ENCODE measurements at regions not wholly inside any gene's neighbourhood (a gene's known extent, or its start where the extent isn't known, plus 50 kb on each side); places are given as distances from the start of the nearest gene placed in this dataset.

DNA sequence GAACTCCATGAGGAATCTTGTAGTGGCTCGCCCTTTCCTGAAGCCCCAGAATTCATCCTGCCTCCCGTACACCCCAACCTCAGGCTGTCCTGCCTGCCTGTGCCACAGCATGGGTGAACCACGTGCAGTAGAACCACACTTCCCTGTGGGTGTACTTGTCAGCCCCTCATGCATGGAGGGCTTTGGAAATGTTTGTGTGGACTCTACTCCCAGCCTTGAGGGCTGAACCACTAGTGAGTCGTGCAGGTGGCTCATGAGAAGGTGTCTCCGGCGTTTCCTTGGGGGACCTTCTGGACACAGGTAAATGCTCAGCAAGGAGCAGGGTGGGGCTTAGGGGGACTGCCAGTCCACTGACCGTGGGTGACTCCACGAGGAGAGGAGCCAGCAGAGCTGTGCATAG is 58.7 kb upstream of the ADORA2B start:
- Histone ChIP-seq H3K36me3 (ENCODE audit: control insufficient read depth, insufficient read depth, low read length) (no peaks in the 10 kb centered on the region), H3K4me3 (ENCODE audit: low read depth, low read length) (no peak overlapping the region), H3K27me3 (ENCODE audit: control insufficient read depth, insufficient read depth, low read length) (no peaks in the 10 kb centered on the region)
- DNase-seq (ENCODE audit: low read depth) (no peak), FAIRE-seq (no peak)
- TF ChIP-seq, protein P1, sequence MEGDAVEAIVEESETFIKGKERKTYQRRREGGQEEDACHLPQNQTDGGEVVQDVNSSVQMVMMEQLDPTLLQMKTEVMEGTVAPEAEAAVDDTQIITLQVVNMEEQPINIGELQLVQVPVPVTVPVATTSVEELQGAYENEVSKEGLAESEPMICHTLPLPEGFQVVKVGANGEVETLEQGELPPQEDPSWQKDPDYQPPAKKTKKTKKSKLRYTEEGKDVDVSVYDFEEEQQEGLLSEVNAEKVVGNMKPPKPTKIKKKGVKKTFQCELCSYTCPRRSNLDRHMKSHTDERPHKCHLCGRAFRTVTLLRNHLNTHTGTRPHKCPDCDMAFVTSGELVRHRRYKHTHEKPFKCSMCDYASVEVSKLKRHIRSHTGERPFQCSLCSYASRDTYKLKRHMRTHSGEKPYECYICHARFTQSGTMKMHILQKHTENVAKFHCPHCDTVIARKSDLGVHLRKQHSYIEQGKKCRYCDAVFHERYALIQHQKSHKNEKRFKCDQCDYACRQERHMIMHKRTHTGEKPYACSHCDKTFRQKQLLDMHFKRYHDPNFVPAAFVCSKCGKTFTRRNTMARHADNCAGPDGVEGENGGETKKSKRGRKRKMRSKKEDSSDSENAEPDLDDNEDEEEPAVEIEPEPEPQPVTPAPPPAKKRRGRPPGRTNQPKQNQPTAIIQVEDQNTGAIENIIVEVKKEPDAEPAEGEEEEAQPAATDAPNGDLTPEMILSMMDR (IDR thresholded peaks at IDR 0.05; ENCODE audit: insufficient read depth, low read length, severe bottlenecking) = no peak

DNA sequence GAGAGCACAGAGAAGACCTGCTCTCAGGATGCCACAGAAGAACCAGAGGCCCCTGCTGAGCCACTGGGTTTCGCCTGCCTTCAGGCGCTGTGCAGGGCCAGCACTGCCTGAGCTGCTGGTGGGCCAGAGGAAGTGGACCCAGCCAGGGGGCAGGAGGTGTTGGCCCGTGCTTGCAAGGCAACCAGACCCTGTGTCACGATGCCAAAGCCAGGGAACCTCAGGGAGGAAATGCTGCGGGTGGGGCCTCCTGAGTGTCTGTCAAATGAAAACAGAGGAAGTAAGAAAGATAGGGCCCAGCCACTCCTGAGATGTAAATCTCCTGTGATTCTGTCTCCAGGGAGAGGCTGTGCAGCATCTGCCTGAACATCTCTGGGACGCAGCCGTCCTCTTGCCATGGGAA is 58.1 kb upstream of the ADORA2B start:
- Histone ChIP-seq H3K4me3 (ENCODE audit: low read depth, low read length) (no peak overlapping the region), H3K36me3 (ENCODE audit: control insufficient read depth, insufficient read depth, low read length) (no peaks in the 10 kb centered on the region), H3K27me3 (ENCODE audit: control insufficient read depth, insufficient read depth, low read length) (no peaks in the 10 kb centered on the region)
- FAIRE-seq = no peak
- DNase-seq (ENCODE audit: low read depth) = no peak
- TF ChIP-seq, protein P1 (IDR thresholded peaks at IDR 0.05; ENCODE audit: insufficient read depth, low read length, severe bottlenecking) = no peak

- Histone ChIP-seq H3K27me3 (ENCODE audit: control insufficient read depth, insufficient read depth, low read length) (no peaks in the 10 kb centered on the region), H3K36me3 (ENCODE audit: control insufficient read depth, insufficient read depth, low read length) (no peaks in the 10 kb centered on the region), H3K4me3 (ENCODE audit: low read depth, low read length) (no peak overlapping the region)
- no peak for FAIRE-seq
- DNase-seq (ENCODE audit: low read depth) = no peak
- TF ChIP-seq, protein P1 (IDR thresholded peaks at IDR 0.05; ENCODE audit: insufficient read depth, low read length, severe bottlenecking) = no peak
Observed at GRCh38 chr17:15888436-15888835, 56.5 kb upstream of the ADORA2B start.

DNA sequence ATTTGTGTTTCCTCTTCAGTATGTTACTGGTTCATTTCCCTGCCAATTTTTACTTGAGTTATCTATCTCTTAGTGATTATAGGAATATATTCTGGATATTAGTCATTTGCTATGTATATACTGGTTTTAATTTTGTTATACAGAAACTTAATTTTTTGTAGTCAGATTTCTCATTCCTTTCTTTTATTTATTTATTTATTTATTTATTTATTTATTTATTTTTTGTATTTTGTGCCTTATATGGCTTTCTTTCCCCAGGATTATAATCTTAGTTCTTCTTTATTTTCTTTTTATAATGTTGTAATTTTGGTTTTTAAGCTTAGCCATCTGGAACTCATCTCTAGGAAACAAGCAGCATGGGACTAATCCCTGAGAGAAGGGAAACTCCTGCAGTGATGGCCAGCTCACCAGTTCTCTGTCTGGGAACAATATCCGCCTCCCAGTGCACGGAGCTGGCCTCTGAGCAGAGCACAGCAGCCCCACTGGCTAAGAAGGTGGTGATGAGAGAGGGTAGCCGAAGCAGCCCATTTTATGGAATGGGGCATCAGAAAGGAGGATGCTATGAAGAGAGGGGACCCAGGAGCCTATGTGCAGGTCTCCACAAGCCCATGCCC is 54.5 kb upstream of the ADORA2B start:
- H3K4me3 ChIP-seq (ENCODE audit: low read depth, low read length) = no peak overlapping the region
- TF ChIP-seq, protein P1 (IDR thresholded peaks at IDR 0.05; ENCODE audit: insufficient read depth, low read length, severe bottlenecking) = no peak
- H3K36me3 ChIP-seq (ENCODE audit: control insufficient read depth, insufficient read depth, low read length) = no peaks in the 10 kb centered on the region
- FAIRE-seq (no peak), DNase-seq (ENCODE audit: low read depth) (no peak)
- H3K27me3 ChIP-seq (ENCODE audit: control insufficient read depth, insufficient read depth, low read length) = no peaks in the 10 kb centered on the region

GRCh38 chr17:15891318-15891717 is 53.6 kb upstream of the ADORA2B start:
- DNase-seq (ENCODE audit: low read depth) (no peak), FAIRE-seq (no peak)
- H3K36me3 ChIP-seq (ENCODE audit: control insufficient read depth, insufficient read depth, low read length) = no peaks in the 10 kb centered on the region
- no peak overlapping the region for H3K4me3 ChIP-seq (ENCODE audit: low read depth, low read length)
- TF ChIP-seq, protein P1 (IDR thresholded peaks at IDR 0.05; ENCODE audit: insufficient read depth, low read length, severe bottlenecking) = no peak
- H3K27me3 ChIP-seq (ENCODE audit: control insufficient read depth, insufficient read depth, low read length) = no peaks in the 10 kb centered on the region

DNA sequence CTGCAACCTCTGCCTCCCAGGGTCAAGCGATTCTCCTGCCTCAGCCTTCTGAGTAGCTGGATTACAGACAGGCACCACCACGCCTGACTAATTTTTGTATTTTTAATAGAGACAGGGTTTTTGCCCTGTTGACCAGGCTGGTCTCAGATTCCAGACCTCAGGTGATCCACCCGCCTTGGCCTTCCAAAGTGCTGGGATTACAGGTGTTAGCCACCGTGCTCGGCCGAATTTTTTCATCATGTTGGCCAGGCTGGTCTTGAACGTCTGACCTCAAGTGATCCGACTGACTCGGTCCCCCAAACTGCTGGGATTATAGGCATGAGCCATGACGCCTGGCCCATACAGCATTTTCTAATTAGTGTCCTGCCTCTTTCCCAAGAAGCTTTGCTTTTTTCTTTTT is 52.7 kb upstream of the ADORA2B start:
- no peak for DNase-seq (ENCODE audit: low read depth)
- FAIRE-seq = no peak
- H3K36me3 ChIP-seq (ENCODE audit: control insufficient read depth, insufficient read depth, low read length) = no peaks in the 10 kb centered on the region
- TF ChIP-seq, protein P1 (IDR thresholded peaks at IDR 0.05; ENCODE audit: insufficient read depth, low read length, severe bottlenecking) = no peak
- no peaks in the 10 kb centered on the region for H3K27me3 ChIP-seq (ENCODE audit: control insufficient read depth, insufficient read depth, low read length)
- H3K4me3 ChIP-seq (ENCODE audit: low read depth, low read length) = no peak overlapping the region

Measured in bronchial epithelial cell (primary cell).